Heart left ventricle (tissue), 13 donors: ENCODE measurements at regions not wholly inside any gene's neighbourhood (a gene's known extent, or its start where the extent isn't known, plus 50 kb on each side); places are given as distances from the start of the nearest gene placed in this dataset.

Source experiments
- CTCF ChIP-seq, 12 donors: fragments of 200-600 bp; sonication (generic) in 4 of 12; IDR thresholded peaks; one replicate each; pipeline versions ENCODE4 v1.5.0 to v1.8.0; 2018 to 2022; ENCODE audit warnings: antibody characterized with exemption in 12 of 12, mild to moderate bottlenecking in 5 of 12
- POLR2A ChIP-seq, 2 donors: fragments of 450-650 bp; IDR thresholded peaks; one replicate each; pipeline ENCODE4 v1.6.1; 2017; ENCODE audit warnings: antibody characterized with exemption in 2 of 2, mild to moderate bottlenecking in 2 of 2, moderate library complexity in 2 of 2
- donor health status: ischemic (EF 13 %, LVEDD 7.1; RV severe dilation, severe dysfunction).
- donor health status: DM: no; HTN: yes; CAD: no.
- donor health status: DM: no; HTN: no; CAD: no.
- donor health status: ischemic (EF 25% LVEDD 6.9; RV normal size, moderate dysfunction).
- donor health status: ischemic (EF 25% LVEDD 5.7; RV mildly dilated, moderate dysfunction).
- donor health status: ischemic (EF 35%, LVEDD 5.7; RV mildly dilated, moderate dysfunction).
- donor health status: nonischemic (EF 11% LVEDD 7.7; RV severe dilation, severe dysfunction).
- donor health status: DM: yes; HTN: yes; CAD: no.
- donor health status: PGD.
- donor health status: ischemic (EF 29% LVEDD 5.4; RV normal size, mild dysfunction).
- donor health status: nonischemic (EF 23%, LVEDD 6.1; RV moderate dilation, normal function).

GRCh38 chr3:78495301-78495700 is 1272.5 kb downstream of the ROBO1 start:
- no peak for TF ChIP-seq CTCF (IDR thresholded peaks at IDR 0.05)
- TF ChIP-seq POLR2A (IDR thresholded peaks at IDR 0.05), result no peak
